ENCODE measurements at regions not wholly inside any gene's neighbourhood (a gene's known extent, or its start where the extent isn't known, plus 50 kb on each side); places are given as distances from the start of the nearest gene placed in this dataset.
"Not testable (repeated sequence)": the region's sequence is repeated elsewhere in the genome, so short reads cannot be mapped to it uniquely, and the experiment has no call there.

- DNase-seq: no peak
Observed at GRCh38 chr6:121647905-121648304, 212.5 kb downstream of the GJA1 start.

DNA sequence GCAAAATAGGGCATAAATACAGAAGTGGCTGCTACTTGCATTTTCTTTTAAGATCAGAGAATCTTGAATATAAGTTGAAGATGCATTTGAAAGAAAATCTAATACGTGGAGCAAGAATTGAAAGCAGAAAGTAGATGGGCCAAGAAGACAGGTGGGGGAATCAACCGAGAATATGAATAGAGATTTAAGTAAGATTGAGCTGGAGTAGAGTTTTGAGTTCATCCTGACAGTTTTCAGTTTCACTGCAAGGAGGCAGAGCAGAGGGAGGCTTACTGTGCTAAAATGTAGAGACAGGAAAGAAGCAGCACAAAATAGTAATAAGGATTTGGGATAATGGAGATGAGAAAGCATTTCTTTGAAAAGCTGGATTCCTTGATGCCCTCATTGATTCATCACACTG, 214.5 kb downstream of the GJA1 start:
- DNase-seq: no peak

GRCh38 chr6:121651420-121651819, 216.0 kb downstream of the GJA1 start:
- no peak for DNase-seq

DNA sequence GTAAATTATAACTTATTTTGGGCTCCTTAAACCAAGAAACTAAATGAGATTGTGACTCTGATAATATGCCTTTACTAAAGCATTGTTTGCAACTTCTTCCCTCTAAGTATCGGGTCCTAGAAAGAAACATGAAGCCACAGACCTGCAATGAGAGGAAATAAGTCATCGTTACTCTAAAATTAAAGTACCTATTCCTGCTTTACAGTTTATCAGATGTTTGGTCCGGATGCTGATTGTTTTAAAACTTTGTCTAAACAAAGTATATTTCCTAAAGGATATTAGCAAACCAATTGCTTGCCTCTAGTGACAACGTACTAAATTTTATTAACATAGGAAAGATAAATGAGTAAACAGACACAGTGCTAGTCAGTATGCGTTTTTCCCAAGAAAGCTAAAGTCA, 216.8 kb downstream of the GJA1 start:
- no peak for DNase-seq

- no peak for DNase-seq
Observed at GRCh38 chr6:121652726-121653623, 217.5 kb downstream of the GJA1 start.

DNA sequence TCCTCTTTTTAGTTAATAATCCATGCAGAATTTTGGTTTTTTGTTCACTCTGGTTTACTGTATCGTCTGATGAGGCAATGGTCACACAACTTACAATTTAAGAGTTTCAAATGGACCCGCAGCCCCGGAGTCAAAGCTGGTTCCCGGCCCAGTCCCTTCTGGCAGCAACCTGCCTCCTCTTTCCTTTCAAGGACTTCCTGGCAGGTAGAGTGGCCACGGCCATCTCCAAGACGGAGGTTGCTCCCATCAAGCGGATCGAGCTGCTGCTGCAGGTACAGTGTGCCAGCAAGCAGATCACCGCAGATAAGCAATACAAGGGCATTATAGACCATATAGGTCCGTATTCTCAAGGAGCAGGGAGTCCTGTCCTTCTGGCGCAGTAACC, 218.2 kb downstream of the GJA1 start:
- no peak for DNase-seq

DNA sequence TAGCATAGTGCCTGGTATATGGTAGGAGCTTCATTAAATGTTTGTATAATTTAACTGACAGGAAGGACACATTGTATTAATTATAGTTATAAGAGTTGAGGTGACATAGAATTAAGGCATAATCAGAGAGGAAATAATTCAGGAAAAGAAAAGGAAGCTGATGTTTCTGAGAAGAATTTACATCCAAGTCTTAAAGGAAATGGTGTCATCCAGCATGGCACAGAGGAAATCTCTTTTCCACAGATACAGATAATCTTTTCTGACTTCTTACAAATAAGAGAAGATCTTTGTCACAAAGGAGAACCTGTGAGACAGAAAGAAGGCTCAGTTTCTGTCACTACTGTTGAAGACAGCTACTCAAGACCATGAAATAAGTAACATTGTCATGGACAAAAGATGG, 222.5 kb downstream of the GJA1 start:
- no peak for DNase-seq

DNA sequence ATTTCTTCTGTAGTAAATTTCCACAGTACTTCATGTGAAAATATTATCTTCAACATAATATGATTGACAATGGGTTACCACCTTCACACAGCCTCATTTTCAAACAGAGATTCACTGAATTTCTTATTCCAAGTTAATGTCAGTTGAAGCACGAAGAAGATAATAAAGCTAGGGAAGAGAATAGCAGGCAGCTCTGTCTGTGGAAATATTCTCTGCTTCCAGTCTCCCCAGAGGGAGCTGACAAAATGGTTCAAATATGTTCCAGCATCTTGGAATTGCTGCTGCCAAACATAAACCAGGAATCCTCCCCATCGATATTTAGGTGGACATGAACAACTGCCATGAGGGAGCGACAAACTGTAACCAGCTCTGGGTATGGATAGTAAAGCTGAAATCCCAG, 224.8 kb downstream of the GJA1 start:
- no peak for DNase-seq

GRCh38 chr6:121663292-121663810, 227.9 kb downstream of the GJA1 start:
- DNase-seq: no peak

GRCh38 chr6:121664158-121664557, 228.7 kb downstream of the GJA1 start:
- no peak for DNase-seq

- no peak for DNase-seq
Observed at GRCh38 chr6:121666814-121667213, 231.4 kb downstream of the GJA1 start.

- no peak for DNase-seq
Observed at GRCh38 chr6:121668259-121668658, 232.8 kb downstream of the GJA1 start.

DNA sequence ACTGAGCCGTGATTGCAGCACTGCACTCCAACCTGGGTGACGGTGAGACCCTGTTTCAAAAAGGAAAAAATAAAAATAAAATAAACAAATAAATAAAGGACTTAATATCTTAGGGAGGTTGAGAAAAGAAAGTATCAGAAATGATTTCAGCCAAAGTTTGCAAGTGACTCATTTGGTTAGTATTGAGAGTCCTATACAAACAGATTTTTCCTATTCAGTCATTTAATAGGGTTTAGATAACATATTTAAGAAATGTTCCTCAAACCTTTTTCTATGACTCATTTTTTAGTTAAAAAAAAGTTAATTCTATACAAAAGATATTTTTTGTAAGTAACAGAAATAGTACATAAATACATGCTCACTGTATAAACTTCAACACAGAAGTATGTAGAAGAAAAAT, 235.1 kb downstream of the GJA1 start:
- no peak for DNase-seq

DNA sequence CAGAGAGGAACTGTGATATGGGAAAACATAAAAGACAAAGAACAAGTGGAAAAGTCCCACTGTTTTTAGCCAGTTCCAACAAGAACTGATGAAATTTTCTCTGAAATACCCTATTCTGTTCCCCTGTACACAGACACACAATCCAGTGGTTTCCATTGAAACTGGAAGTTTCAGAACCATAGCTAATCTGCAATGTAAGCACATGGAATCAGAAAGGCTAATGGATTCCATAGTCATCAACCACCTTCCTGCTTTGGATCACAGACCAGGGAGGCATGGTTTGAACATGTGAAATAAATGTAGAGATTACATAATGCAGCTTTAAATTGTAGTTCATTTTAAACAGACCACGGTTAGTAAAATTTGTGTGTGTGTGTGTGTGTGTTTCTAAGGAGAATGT, 242.1 kb downstream of the GJA1 start:
- DNase-seq: no peak

DNA sequence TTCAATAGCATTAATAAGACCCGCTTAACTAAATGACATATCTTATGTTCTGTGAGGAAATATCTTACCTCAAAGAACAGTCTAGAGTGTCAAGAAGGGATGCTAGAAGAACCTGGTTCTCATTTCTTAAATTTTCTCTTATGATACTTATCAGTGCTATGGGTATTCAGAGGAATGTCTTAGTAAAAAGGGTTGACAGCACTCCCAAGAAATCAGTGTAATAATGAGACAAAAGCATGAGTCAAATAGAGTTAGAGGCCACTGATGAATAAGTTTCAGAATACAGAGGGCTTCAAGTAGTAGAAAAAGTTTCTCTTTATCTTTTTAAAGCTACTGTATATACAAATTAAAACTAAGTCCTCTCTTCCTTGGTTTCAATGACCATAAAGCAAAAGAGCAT, 242.8 kb downstream of the GJA1 start:
- DNase-seq: no peak

GRCh38 chr6:121680058-121680457, 244.6 kb downstream of the GJA1 start:
- no peak for DNase-seq

GRCh38 chr6:121682666-121683065, 247.2 kb downstream of the GJA1 start:
- DNase-seq: no peak

GRCh38 chr6:121685806-121686205, 250.4 kb downstream of the GJA1 start:
- not testable (repeated sequence) for DNase-seq

- no peak for DNase-seq
Observed at GRCh38 chr6:121686611-121687023, 251.2 kb downstream of the GJA1 start.

DNA sequence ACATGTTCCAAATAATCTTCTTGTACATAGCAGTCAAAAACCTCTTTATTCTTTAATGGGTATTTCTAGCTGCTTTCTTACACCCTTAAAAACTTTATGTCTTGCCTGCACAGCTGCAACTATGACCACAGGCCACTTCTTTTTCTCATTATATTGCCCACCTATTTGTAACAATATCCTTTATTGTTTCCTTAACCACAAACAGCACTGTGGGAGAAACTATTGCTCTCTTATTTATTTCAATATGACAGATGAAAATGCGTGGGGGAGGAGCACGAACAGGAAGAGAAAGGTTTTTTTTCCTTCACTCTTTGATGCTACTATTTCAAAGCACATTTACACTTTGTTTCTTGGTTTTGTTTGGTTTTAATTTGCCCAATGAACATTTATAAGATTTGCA, 253.5 kb downstream of the GJA1 start:
- no peak for DNase-seq

DNA sequence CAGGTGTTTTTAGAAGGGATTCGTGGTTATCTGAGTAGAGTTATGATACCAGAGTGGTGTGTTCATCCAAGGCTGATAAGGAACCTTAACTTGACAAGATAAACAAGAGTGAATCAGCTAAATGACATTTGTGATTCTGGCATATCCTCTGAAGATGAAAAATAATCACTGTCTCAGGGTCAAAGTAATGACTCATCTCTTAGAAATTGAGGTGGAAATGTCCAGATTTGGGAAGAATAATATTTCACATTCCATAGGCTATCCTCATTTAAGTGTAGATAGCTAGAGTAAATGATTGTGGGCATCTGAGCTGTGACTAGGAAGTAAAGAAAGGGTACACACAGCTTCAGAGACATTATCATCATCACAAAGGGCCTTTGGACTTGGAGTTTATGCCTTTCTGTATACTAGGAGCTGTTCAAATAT, 255.7 kb downstream of the GJA1 start:
- DNase-seq: no peak

DNA sequence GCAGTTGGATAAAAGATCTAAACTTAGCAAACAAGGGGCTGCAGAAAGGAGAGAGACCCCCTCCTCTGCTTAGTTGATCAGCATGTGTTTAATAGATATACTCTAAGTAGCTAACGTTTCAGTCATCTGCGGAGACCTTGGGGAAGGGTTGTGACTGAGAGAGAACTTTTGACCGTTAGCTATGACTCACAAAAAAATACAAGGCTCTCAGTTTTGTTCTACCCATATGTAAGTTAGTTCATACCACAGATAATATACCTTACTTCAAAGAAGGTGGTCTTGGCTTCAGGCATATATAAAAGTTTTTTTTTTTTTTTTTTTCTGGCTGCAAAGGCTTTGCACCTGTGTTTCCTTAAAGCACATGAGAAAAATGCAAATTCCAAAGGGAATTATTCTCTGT, 258.9 kb downstream of the GJA1 start:
- no peak for DNase-seq

- DNase-seq: no peak
Observed at GRCh38 chr6:121694801-121695251, 259.4 kb downstream of the GJA1 start.

- no peak for DNase-seq
Observed at GRCh38 chr6:121695329-121695728, 259.9 kb downstream of the GJA1 start.

DNA sequence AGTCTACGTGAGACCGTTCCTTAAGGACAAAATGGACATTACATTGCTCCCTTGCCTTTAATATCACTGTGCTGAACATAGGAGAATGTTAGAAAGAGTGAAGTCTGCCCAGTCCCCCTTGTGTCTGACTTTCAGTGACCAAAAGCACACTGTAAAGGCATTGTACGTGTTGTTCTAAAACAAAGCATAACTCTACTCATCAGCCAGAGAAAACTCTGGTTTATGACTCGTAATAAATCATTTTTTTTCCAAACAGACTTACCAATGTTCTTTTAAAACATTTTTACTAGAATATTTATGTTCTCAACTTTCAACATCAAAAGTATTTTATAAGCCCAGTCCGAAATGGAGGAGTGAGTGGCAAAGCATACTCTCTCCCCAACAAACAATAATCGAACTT, 262.5 kb downstream of the GJA1 start:
- DNase-seq: no peak

All from activated naive CD4-positive, alpha-beta T cell treated with anti-CD3 and anti-CD28 coated beads, Interleukin-2, amount 50 U/mL, for 16 hours (primary cell).